Heart left ventricle (tissue), 13 donors: ENCODE measurements at regions not wholly inside any gene's neighbourhood (a gene's known extent, or its start where the extent isn't known, plus 50 kb on each side); places are given as distances from the start of the nearest gene placed in this dataset.

ENCODE experiments used
- POLR2A ChIP-seq, 2 donors: fragments of 450-650 bp; IDR thresholded peaks; one replicate each; pipeline ENCODE4 v1.6.1; 2017; ENCODE audit warnings: antibody characterized with exemption in 2 of 2, mild to moderate bottlenecking in 2 of 2, moderate library complexity in 2 of 2
- TF ChIP-seq, protein P1 (sequence below), 12 donors: fragments of 200-600 bp; sonication (generic) in 4 of 12; IDR thresholded peaks; one replicate each; pipeline versions ENCODE4 v1.5.0 to v1.8.0; 2018 to 2022; ENCODE audit warnings: antibody characterized with exemption in 12 of 12, mild to moderate bottlenecking in 5 of 12
- donor health status: ischemic (EF 13 %, LVEDD 7.1; RV severe dilation, severe dysfunction).
- donor health status: DM: no; HTN: yes; CAD: no.
- donor health status: DM: no; HTN: no; CAD: no.
- donor health status: ischemic (EF 25% LVEDD 6.9; RV normal size, moderate dysfunction).
- donor health status: ischemic (EF 25% LVEDD 5.7; RV mildly dilated, moderate dysfunction).
- donor health status: ischemic (EF 35%, LVEDD 5.7; RV mildly dilated, moderate dysfunction).
- donor health status: nonischemic (EF 11% LVEDD 7.7; RV severe dilation, severe dysfunction).
- donor health status: DM: yes; HTN: yes; CAD: no.
- donor health status: PGD.
- donor health status: ischemic (EF 29% LVEDD 5.4; RV normal size, mild dysfunction).
- donor health status: nonischemic (EF 23%, LVEDD 6.1; RV moderate dilation, normal function).

- TF ChIP-seq, protein P1, sequence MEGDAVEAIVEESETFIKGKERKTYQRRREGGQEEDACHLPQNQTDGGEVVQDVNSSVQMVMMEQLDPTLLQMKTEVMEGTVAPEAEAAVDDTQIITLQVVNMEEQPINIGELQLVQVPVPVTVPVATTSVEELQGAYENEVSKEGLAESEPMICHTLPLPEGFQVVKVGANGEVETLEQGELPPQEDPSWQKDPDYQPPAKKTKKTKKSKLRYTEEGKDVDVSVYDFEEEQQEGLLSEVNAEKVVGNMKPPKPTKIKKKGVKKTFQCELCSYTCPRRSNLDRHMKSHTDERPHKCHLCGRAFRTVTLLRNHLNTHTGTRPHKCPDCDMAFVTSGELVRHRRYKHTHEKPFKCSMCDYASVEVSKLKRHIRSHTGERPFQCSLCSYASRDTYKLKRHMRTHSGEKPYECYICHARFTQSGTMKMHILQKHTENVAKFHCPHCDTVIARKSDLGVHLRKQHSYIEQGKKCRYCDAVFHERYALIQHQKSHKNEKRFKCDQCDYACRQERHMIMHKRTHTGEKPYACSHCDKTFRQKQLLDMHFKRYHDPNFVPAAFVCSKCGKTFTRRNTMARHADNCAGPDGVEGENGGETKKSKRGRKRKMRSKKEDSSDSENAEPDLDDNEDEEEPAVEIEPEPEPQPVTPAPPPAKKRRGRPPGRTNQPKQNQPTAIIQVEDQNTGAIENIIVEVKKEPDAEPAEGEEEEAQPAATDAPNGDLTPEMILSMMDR (IDR thresholded peaks at IDR 0.05), result no peak
- no peak for TF ChIP-seq POLR2A (IDR thresholded peaks at IDR 0.05)
These were observed 640.3 kb downstream of the TBC1D4 start for GRCh38 chr13:74841651-74842050.
